Activated T-helper 2 cell treated with anti-CD3 and anti-CD28 coated beads, Interferon-gamma antibody, Interleukin-2, Interleukin-4, amounts not matched to agents 10 μg/mL and 5 μg/mL and 100 μg/mL, durations not matched to agents 14 hours and 24 hours and 36 hours (primary cell): ENCODE measurements at regions not wholly inside any gene's neighbourhood (a gene's known extent, or its start where the extent isn't known, plus 50 kb on each side); places are given as distances from the start of the nearest gene placed in this dataset.

Source experiments
- DNase-seq: peaks from one replicate; pipeline ENCODE4 v3.0.0; 2021; ENCODE audit warnings: low spot score
- H3K27ac Mint-ChIP-seq: one replicate; pipeline ENCODE4 v1.8.0; 2021; ENCODE audit warnings: mixed read lengths
- H3K27me3 Mint-ChIP-seq: one replicate; pipeline ENCODE4 v1.8.0; 2021; ENCODE audit warnings: low read depth, mixed read lengths
- H3K36me3 Mint-ChIP-seq: one replicate; pipeline ENCODE4 v1.8.0; 2021; ENCODE audit warnings: low read depth, mixed read lengths
- H3K4me1 Mint-ChIP-seq: one replicate; pipeline ENCODE4 v1.8.0; 2021; ENCODE audit warnings: low read depth, mixed read lengths
- H3K4me3 Mint-ChIP-seq: one replicate; pipeline ENCODE4 v1.8.0; 2021; ENCODE audit warnings: low read depth, mild to moderate bottlenecking, moderate library complexity, mixed read lengths
- H3K9me3 Mint-ChIP-seq: one replicate; pipeline ENCODE4 v1.8.0; 2021; ENCODE audit warnings: mixed read lengths
- intact Hi-C: fragments of 100-400 bp; cut with micrococcal nuclease; formaldehyde crosslinking; loops from one replicate; pipeline ENCODE4 v1.15.1; 2023

DNA sequence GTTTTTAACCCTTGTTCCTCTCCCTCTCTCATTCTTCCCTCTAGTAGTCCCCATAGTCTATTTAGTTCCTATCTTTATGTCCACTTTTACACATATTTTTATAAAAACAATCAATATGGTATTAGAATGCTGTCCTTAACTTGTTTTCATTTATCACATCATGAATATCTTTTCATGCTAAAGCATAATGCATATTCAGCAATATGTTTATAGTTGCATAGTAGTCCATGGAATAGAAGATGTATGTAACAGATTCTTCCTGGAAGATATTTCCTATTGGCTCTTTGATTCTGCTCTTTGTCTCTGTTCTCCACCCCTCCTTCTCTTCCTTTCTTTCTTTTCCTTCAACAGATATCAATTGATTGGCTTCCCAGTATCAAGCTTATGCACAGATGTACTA lies 1047.1 kb upstream of the TENM4 start:
- Mint-ChIP-seq H3K9me3 (peaks cover 27% of the 10 kb centered on the region), H3K27me3 (no peaks in the 10 kb centered on the region), H3K4me1 (no peaks in the 10 kb centered on the region), H3K4me3 (no peak overlapping the region), H3K36me3 (no peaks in the 10 kb centered on the region), H3K27ac (no peak overlapping the region)
- DNase-seq, result no peak
- intact Hi-C loops, result no loop called here

DNA sequence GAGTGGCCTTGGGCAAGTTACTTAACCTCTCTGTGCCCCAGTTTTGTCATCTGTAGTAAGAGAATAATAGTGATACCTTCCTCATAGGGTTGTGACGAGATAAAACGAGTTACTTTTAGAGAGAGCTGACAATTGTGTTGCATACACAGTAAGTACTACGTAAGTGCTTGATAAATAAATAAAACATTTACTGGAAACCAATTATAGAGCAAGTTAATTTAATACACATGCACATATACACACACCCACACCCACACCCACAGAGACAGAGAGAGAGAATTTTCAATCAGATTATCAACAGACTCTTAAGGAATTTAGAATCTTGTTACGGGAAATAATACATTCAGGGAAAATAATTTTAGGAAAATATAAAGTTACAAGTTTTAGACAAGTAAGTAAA lies 1045.8 kb upstream of the TENM4 start:
- intact Hi-C loops, result no loop called here
- DNase-seq, result no peak
- Mint-ChIP-seq H3K9me3 (peaks cover 34% of the 10 kb centered on the region), H3K4me3 (no peak overlapping the region), H3K4me1 (no peaks in the 10 kb centered on the region), H3K36me3 (no peaks in the 10 kb centered on the region), H3K27ac (no peak overlapping the region), H3K27me3 (no peaks in the 10 kb centered on the region)

DNA sequence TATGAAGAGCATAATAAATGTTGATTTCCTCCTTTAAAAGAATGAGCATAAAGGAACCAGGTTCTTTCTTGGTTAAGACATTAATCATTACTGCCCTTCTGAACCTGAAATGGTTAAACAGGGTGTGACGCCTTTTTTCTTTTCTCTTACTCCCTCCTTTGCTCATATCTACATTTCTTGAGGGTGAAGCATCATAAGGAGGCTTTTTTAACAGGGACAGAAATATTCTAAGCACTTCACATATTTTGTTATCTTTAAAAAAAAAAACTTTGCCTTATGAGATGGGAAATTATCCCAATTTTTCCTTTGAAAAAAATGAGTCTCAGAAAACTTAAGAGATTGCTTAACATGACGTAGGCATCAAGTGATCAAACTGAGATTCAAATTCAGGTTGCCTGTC lies 1036.3 kb upstream of the TENM4 start:
- no peak overlapping the region for H3K4me3 Mint-ChIP-seq
- intact Hi-C loops, result no loop called here
- peaks cover 9% of the 10 kb centered on the region for H3K9me3 Mint-ChIP-seq
- no peaks in the 10 kb centered on the region for H3K27me3 Mint-ChIP-seq
- DNase-seq, result no peak
- H3K27ac Mint-ChIP-seq, result no peak overlapping the region
- H3K4me1 Mint-ChIP-seq, result no peaks in the 10 kb centered on the region
- H3K36me3 Mint-ChIP-seq, result no peaks in the 10 kb centered on the region

DNA sequence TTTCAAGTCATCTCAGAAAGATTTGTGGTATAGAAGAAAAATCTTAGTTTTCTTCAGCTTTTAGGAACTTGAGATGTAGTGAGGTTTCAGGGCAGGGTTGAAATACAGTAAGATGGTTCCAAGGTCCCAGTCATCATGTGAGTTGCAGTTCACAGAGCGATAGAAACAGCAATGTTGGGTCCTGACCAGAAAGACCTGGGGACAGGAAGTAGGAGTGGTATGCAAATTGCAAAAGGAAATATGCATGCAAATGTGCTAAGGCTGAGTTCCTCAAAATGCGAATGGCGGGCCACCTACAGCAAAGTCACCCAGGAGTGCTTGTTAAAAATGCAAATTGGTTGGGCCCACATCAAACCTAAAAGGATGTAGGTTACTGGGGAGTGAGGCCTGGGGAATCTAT lies 1032.7 kb upstream of the TENM4 start:
- Mint-ChIP-seq H3K9me3 (peaks cover 14% of the 10 kb centered on the region), H3K4me1 (no peaks in the 10 kb centered on the region), H3K27me3 (no peaks in the 10 kb centered on the region), H3K4me3 (no peak overlapping the region), H3K27ac (no peak overlapping the region), H3K36me3 (no peaks in the 10 kb centered on the region)
- no peak for DNase-seq
- intact Hi-C loops, result no loop called here

DNA sequence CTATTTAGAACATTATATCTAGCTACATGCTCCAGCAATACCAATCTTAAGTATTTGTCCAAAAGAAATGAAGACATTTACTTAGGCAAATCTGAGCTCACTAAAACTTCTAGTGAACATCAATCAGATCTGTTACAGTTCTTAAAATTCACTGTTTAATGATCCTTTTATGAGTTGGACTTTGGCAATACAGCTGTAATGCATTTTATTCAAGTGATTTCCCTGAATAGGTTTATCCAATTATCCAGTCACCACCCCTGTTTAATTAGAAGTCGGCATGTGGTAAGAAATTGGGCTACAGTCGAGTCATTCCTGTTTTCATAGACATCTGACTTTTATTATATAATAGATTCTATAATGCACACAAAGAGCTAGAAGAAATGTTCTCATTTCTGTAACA lies 1029.0 kb upstream of the TENM4 start:
- H3K4me1 Mint-ChIP-seq, result no peaks in the 10 kb centered on the region
- H3K36me3 Mint-ChIP-seq, result no peaks in the 10 kb centered on the region
- peaks cover 33% of the 10 kb centered on the region for H3K9me3 Mint-ChIP-seq
- no peaks in the 10 kb centered on the region for H3K27me3 Mint-ChIP-seq
- H3K4me3 Mint-ChIP-seq, result no peak overlapping the region
- H3K27ac Mint-ChIP-seq, result no peak overlapping the region
- no peak for DNase-seq
- intact Hi-C loops, result no loop called here

DNA sequence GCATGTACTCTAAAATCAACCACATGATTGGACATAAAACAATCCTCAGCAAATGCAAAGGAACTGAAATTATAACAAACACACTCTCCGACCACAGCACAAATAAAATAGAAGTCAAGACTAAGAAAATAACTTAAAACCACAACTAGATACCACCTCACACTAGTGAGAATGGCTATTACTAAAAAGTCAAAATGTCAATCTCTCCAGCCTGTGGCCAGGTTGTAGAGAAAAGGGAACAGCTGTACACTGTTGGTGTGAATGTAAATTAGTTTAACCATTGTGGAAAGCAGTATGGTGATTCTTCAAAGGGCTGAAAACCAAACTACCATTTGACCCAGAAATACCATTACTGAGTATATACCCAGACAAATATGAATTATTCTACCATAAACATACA lies 1025.7 kb upstream of the TENM4 start:
- Mint-ChIP-seq H3K36me3 (no peaks in the 10 kb centered on the region), H3K4me3 (no peak overlapping the region), H3K4me1 (no peaks in the 10 kb centered on the region), H3K27me3 (no peaks in the 10 kb centered on the region), H3K27ac (no peak overlapping the region), H3K9me3 (peaks cover 36% of the 10 kb centered on the region)
- intact Hi-C loops, result no loop called here
- no peak for DNase-seq

DNA sequence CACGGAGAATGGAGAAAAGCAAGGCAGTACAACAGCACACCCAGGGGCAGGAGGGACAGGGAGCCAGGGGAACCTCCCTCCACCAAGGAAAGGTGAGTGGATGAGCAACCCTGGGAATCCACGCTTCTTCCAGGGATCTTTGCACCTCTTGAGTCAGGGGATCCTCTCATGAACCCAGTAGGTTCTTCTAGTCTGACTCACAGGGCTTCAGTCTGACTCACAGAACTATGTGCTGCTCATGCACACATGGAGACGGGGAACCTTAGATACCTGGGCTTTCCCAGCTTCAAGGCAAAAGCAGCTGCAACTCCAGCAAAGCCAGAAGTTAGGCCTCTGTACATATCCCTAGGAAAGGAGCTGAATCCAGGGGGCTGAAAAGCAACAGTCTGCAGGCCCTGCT lies 1021.4 kb upstream of the TENM4 start:
- intact Hi-C loops, result no loop called here
- H3K9me3 Mint-ChIP-seq, result peaks cover 53% of the 10 kb centered on the region
- no peaks in the 10 kb centered on the region for H3K4me1 Mint-ChIP-seq
- DNase-seq, result no peak
- H3K4me3 Mint-ChIP-seq, result no peak overlapping the region
- no peaks in the 10 kb centered on the region for H3K27me3 Mint-ChIP-seq
- no peak overlapping the region for H3K27ac Mint-ChIP-seq
- no peaks in the 10 kb centered on the region for H3K36me3 Mint-ChIP-seq

DNA sequence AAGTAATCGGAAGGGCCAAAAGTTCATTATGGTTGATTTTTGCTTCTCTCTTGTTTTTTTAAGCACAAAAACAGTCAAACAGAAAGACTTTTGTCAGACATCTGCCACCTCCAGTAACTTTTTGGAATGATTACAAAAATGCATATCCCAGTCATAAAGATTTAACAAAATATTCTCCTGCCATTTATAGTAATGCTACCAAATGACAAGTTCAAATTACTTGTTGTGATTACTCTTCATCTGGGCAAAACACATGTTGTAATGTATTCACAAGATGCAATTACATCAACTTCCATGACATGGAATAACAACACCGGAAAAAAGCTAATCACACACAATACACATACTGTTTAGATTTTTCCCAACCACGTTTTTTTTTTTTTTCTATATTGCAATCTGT lies 1017.5 kb upstream of the TENM4 start:
- Mint-ChIP-seq H3K36me3 (no peaks in the 10 kb centered on the region), H3K27me3 (no peaks in the 10 kb centered on the region), H3K27ac (no peak overlapping the region), H3K4me1 (no peaks in the 10 kb centered on the region), H3K4me3 (no peak overlapping the region), H3K9me3 (peaks cover 29% of the 10 kb centered on the region)
- no peak for DNase-seq
- intact Hi-C loops, result no loop called here

DNA sequence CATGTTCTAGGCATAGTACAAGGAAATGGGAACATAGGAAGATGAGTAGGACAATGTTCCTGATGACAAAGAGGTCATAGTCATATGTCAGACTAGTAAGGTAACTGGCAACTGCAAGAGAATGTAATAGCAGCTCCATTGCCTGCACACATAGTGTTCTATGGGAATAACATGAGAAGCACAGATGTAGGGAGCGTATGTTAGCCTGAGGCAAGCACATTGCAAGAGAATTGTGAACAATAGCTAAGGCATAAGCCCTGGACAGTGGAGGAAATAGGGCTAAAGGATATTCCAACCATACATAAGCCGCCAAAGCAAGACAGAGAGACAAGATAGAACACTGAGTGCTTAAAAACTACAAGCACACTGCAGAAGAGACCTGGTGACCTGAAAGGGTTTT lies 1017.0 kb upstream of the TENM4 start:
- Mint-ChIP-seq H3K27me3 (no peaks in the 10 kb centered on the region), H3K36me3 (no peaks in the 10 kb centered on the region), H3K9me3 (peaks cover 29% of the 10 kb centered on the region), H3K4me1 (no peaks in the 10 kb centered on the region), H3K27ac (no peak overlapping the region), H3K4me3 (no peak overlapping the region)
- DNase-seq, result no peak
- intact Hi-C loops, result no loop called here

DNA sequence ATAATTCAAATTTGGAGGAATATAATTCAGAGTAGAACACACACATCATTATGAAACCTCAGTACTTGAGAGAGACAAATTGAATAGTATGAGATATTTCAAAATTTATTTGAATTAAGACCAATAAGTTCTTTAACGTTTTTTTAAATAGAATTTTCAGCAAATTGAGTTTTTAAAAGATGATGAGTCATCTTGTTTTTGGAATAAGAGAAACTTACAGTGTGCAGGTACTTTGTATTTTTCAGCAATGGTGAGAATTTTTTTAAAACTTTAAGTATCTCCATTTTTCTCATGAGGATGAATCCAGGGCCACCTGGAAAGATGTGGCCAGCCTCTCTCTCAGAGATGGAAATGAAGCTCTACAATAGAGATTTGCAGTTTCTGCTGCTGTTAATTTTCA lies 1015.0 kb upstream of the TENM4 start:
- no peak overlapping the region for H3K27ac Mint-ChIP-seq
- no peaks in the 10 kb centered on the region for H3K36me3 Mint-ChIP-seq
- no peak overlapping the region for H3K4me3 Mint-ChIP-seq
- intact Hi-C loops, result no loop called here
- H3K9me3 Mint-ChIP-seq, result peaks cover 32% of the 10 kb centered on the region
- H3K27me3 Mint-ChIP-seq, result no peaks in the 10 kb centered on the region
- DNase-seq, result no peak
- no peaks in the 10 kb centered on the region for H3K4me1 Mint-ChIP-seq

DNA sequence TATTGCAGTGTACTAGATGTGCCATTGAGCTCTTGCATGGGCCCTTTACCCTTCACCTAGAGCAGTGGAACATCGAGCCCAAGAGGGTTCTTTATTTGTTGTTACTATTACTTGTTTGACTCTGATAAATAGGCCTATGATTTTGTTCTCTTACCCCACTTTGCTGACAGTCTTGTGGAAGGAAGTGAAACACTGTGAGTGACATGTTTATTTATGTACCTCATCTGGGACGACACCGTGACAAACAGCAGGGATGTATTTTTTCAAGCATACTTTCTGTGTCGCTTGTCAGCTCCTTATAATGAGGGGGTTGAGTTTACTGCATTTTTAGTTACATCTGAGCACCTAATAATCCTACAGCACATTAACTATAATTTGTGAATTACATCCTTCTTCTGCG lies 1010.3 kb upstream of the TENM4 start:
- H3K27ac Mint-ChIP-seq, result no peak overlapping the region
- peaks cover 21% of the 10 kb centered on the region for H3K9me3 Mint-ChIP-seq
- H3K27me3 Mint-ChIP-seq, result no peaks in the 10 kb centered on the region
- no peak for DNase-seq
- H3K36me3 Mint-ChIP-seq, result no peaks in the 10 kb centered on the region
- intact Hi-C loops, result no loop called here
- no peak overlapping the region for H3K4me3 Mint-ChIP-seq
- H3K4me1 Mint-ChIP-seq, result no peaks in the 10 kb centered on the region

DNA sequence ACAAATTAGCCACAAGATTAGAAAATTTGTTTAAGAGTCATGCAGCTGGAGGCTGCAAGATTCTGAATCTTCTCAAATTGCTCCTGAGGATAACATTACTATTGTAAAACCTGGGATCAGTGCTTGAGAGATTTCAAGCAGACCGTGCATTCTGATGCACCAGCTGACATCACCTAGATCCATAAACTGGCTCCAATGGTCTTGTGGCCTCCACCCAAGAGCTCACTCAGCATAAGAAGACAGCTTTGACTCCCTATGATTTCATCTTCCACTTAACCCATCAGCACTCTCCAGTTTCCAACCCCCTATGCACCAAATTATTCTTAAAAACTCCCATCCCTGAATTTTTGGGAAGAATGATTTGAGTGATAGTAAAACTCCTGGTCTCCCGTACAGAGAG lies 1007.9 kb upstream of the TENM4 start:
- Mint-ChIP-seq H3K36me3 (no peaks in the 10 kb centered on the region), H3K4me3 (no peak overlapping the region)
- intact Hi-C loops, result no loop called here

DNA sequence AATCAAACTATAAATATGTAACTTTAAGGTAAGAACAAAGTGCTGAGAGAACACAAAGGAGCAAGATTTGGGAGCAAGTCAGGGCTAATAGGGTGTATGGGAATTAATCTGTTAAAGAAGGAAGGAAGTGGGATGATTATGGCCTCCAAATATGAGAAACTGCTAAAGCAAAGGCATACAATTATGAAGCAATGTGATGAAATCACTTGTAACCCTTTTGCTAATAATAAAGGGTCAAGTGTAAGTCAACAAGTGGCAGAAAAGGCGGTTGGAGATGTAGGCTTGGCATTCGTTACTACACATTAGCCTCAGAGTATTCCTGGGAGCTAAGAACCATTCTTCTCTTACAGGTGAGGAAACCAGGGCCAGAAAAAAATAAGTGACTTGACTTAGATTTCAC lies 1002.3 kb upstream of the TENM4 start:
- H3K4me3 Mint-ChIP-seq, result no peak overlapping the region
- intact Hi-C loops, result no loop called here
- H3K27me3 Mint-ChIP-seq, result no peaks in the 10 kb centered on the region
- no peaks in the 10 kb centered on the region for H3K36me3 Mint-ChIP-seq
- peaks cover 26% of the 10 kb centered on the region for H3K9me3 Mint-ChIP-seq
- H3K27ac Mint-ChIP-seq, result no peak overlapping the region
- DNase-seq, result no peak
- no peaks in the 10 kb centered on the region for H3K4me1 Mint-ChIP-seq

More for the DNA sequence above, 1007.9 kb upstream of the TENM4 start:
- Mint-ChIP-seq H3K9me3 (peaks cover 17% of the 10 kb centered on the region), H3K27me3 (no peaks in the 10 kb centered on the region), H3K4me1 (no peaks in the 10 kb centered on the region), H3K27ac (no peak overlapping the region)
- no peak for DNase-seq

DNA sequence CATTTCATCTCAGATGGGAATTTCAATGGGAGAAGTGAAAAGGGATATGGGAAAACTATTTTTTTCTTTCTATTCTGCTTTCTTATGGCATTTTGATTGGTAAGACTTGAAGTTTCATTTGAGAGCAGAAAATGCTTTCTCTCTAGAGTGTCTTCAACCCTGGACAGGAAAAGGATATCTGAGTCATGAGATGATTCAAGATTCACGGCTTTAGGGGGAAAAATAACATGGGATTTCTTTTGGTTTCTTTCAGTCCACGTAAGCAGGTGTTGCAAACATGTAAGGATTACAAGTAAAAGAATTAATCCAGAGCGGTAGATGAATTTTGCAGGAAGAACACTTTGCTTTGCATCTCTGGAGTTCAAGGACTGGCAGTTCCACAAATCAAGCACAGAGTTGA lies 1001.0 kb upstream of the TENM4 start:
- intact Hi-C loops, result no loop called here
- Mint-ChIP-seq H3K4me3 (no peak overlapping the region), H3K27ac (no peak overlapping the region), H3K36me3 (no peaks in the 10 kb centered on the region), H3K4me1 (no peaks in the 10 kb centered on the region), H3K9me3 (peaks cover 28% of the 10 kb centered on the region), H3K27me3 (no peaks in the 10 kb centered on the region)
- DNase-seq, result no peak
